ENCODE measurements at regions not wholly inside any gene's neighbourhood (a gene's known extent, or its start where the extent isn't known, plus 50 kb on each side); places are given as distances from the start of the nearest gene placed in this dataset.

- no peak for TF ChIP-seq POLR2AphosphoS5 (IDR thresholded peaks at IDR 0.05; ENCODE audit: low read depth, low read length)
- TF ChIP-seq EZH2 (IDR thresholded peaks at IDR 0.05): no peak
- TF ChIP-seq, protein P1, sequence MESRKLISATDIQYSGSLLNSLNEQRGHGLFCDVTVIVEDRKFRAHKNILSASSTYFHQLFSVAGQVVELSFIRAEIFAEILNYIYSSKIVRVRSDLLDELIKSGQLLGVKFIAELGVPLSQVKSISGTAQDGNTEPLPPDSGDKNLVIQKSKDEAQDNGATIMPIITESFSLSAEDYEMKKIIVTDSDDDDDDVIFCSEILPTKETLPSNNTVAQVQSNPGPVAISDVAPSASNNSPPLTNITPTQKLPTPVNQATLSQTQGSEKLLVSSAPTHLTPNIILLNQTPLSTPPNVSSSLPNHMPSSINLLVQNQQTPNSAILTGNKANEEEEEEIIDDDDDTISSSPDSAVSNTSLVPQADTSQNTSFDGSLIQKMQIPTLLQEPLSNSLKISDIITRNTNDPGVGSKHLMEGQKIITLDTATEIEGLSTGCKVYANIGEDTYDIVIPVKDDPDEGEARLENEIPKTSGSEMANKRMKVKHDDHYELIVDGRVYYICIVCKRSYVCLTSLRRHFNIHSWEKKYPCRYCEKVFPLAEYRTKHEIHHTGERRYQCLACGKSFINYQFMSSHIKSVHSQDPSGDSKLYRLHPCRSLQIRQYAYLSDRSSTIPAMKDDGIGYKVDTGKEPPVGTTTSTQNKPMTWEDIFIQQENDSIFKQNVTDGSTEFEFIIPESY (IDR thresholded peaks at IDR 0.05; ENCODE audit: extremely low read depth, insufficient replicate concordance, low read length): no peak
- TF ChIP-seq POLR2A (IDR thresholded peaks at IDR 0.05; ENCODE audit: borderline replicate concordance, extremely low read depth, insufficient read depth, insufficient read length): no peak
Measured at GRCh38 chr15:98069256-98069655, 108.8 kb downstream of the ARRDC4 start.
